AG09309 (cell line): ENCODE measurements at regions not wholly inside any gene's neighbourhood (a gene's known extent, or its start where the extent isn't known, plus 50 kb on each side); places are given as distances from the start of the nearest gene placed in this dataset.

Experiments
- DNase-seq: peaks from one replicate; pipeline ENCODE4 v3.0.0-alpha.2; 2010; ENCODE audit warnings: low read depth
- H3K4me3 ChIP-seq: 2 replicates; pipeline ENCODE4 v1.5.1; 2011; ENCODE audit warnings: mild to moderate bottlenecking, low read depth, low read length, moderate library complexity; ENCODE audit not compliant: control insufficient read depth
- CTCF ChIP-seq: IDR thresholded peaks from 2 replicates; pipeline ENCODE4 v1.5.1; 2011; ENCODE audit warnings: mild to moderate bottlenecking, low read depth, low read length, inconsistent platforms; ENCODE audit not compliant: insufficient read depth, control insufficient read depth; ENCODE audit errors: missing control alignments

- H3K4me3 ChIP-seq: no peak overlapping the region
- DNase-seq: no peak
- TF ChIP-seq CTCF: no peak
These were observed 161.5 kb upstream of the SALL1 start for GRCh38 chr16:51312363-51313150.

- no peak for DNase-seq
- no peak for TF ChIP-seq CTCF
These were observed 159.1 kb upstream of the SALL1 start for GRCh38 chr16:51310159-51310558.

GRCh38 chr16:51306886-51307595 is 156.0 kb upstream of the SALL1 start:
- DNase-seq: no peak
- no peak overlapping the region for H3K4me3 ChIP-seq
- TF ChIP-seq CTCF: no peak

More at GRCh38 chr16:51310159-51310558, 159.1 kb upstream of the SALL1 start:
- H3K4me3 ChIP-seq: no peak overlapping the region

GRCh38 chr16:51306116-51306515 is 155.0 kb upstream of the SALL1 start:
- no peak for TF ChIP-seq CTCF

GRCh38 chr16:51305337-51305736 is 154.3 kb upstream of the SALL1 start:
- H3K4me3 ChIP-seq: no peak overlapping the region
- TF ChIP-seq CTCF: no peak
- no peak for DNase-seq

More at GRCh38 chr16:51306116-51306515, 155.0 kb upstream of the SALL1 start:
- no peak overlapping the region for H3K4me3 ChIP-seq
- no peak for DNase-seq

GRCh38 chr16:51302042-51302441 is 151.0 kb upstream of the SALL1 start:
- no peak for TF ChIP-seq CTCF
- no peak overlapping the region for H3K4me3 ChIP-seq
- peak; percentile 21 for DNase-seq
